Activated naive CD4-positive, alpha-beta T cell treated with anti-CD3 and anti-CD28 coated beads, Interleukin-2, amount 10 ng/mL, durations not matched to agents 7 days and 5 days (primary cell): ENCODE measurements at regions not wholly inside any gene's neighbourhood (a gene's known extent, or its start where the extent isn't known, plus 50 kb on each side); places are given as distances from the start of the nearest gene placed in this dataset.

ENCODE experiments used
- CTCF ChIA-PET: fragments of 350-600 bp; sonication (Branson Sonifier 250); formaldehyde crosslinking; loops from one replicate; lab custom pipeline; 2021; ENCODE audit warnings: antibody characterized with exemption; lab: Charles Lee
- DNase-seq: peaks from one replicate; pipeline ENCODE4 v3.0.0-alpha.2; 2020
- H3K27ac Mint-ChIP-seq: one replicate; pipeline ENCODE4 v1.8.0; 2021; ENCODE audit warnings: mild to moderate bottlenecking, moderate library complexity, mixed read lengths
- H3K27me3 Mint-ChIP-seq: one replicate; pipeline ENCODE4 v1.8.0; 2021; ENCODE audit warnings: mild to moderate bottlenecking, mixed read lengths
- H3K36me3 Mint-ChIP-seq: one replicate; pipeline ENCODE4 v1.8.0; 2021; ENCODE audit warnings: mixed read lengths
- H3K4me1 Mint-ChIP-seq: one replicate; pipeline ENCODE4 v1.8.0; 2021; ENCODE audit warnings: mixed read lengths
- H3K4me3 Mint-ChIP-seq: one replicate; pipeline ENCODE4 v1.8.0; 2021; ENCODE audit warnings: mild to moderate bottlenecking, moderate library complexity, mixed read lengths
- H3K9me3 Mint-ChIP-seq: one replicate; pipeline ENCODE4 v1.8.0; 2021; ENCODE audit warnings: mixed read lengths

DNA sequence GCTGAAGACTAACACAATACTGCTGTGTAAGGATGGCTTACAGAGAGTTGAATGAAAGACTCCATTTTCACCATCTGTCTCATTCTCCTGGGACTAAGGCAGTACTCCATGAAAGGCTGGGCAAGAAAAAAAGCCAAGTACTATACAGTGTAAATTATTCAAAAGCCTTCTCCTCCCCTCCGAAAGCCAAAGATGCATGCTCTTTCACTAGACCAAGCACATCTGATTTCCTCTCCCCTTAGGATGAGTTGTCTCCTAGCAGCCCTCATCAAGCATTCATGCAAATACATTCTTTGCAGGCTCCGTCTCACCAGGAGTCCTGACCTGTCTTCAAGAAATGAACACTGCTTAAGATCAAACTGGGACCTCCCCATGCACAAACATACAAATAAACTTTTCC is 133.5 kb upstream of the THBS1 start:
- Mint-ChIP-seq H3K36me3 (no peaks in the 10 kb centered on the region), H3K4me3 (no peak overlapping the region), H3K9me3 (no peaks in the 10 kb centered on the region), H3K27ac (no peak overlapping the region), H3K27me3 (peaks cover 5% of the 10 kb centered on the region), H3K4me1 (no peaks in the 10 kb centered on the region)
- CTCF ChIA-PET = no interaction called here
- DNase-seq = no peak

DNA sequence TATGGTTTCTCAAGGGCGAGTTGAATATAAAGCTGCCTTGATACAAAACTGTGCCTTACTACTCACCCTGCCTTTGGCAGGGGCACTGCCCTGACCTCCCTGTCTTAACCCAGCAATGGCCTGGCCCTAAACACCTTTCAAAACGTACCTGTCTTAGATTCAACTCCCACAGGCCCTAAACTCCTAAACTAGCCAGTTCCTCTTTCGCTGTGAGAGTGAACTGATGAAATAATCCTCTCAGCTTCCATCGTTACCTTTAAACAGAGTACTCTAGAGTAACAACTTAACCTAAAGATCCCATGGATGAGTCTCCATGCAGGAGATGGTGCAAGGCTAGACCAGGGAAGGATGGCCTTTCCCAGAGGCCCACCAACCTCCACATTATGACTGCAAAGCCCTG is 133.0 kb upstream of the THBS1 start:
- Mint-ChIP-seq H3K4me1 (no peaks in the 10 kb centered on the region), H3K9me3 (no peaks in the 10 kb centered on the region), H3K36me3 (no peaks in the 10 kb centered on the region), H3K27ac (no peak overlapping the region), H3K4me3 (no peak overlapping the region), H3K27me3 (peaks cover 5% of the 10 kb centered on the region)
- no peak for DNase-seq
- CTCF ChIA-PET = no interaction called here

DNA sequence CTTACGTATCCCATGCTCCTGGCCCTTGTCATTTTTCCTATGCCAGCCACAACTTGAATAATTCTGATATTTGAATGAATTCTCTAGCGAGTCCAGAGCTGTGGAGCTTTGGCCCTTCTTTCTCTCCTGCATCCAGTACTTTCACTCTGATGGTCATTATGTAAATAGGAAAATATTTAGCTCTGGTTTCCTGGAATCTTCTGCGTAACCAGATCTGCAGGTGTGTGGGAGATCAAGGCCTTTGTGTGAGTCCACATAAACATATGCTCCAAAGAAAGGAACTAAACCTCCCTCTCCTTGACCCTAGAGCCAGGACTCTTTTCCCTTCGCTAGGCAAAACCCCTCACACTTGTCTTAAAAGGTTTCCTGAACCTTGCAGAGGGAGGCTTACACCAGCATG is 132.5 kb upstream of the THBS1 start:
- H3K4me1 Mint-ChIP-seq = no peaks in the 10 kb centered on the region
- no peaks in the 10 kb centered on the region for H3K9me3 Mint-ChIP-seq

DNA sequence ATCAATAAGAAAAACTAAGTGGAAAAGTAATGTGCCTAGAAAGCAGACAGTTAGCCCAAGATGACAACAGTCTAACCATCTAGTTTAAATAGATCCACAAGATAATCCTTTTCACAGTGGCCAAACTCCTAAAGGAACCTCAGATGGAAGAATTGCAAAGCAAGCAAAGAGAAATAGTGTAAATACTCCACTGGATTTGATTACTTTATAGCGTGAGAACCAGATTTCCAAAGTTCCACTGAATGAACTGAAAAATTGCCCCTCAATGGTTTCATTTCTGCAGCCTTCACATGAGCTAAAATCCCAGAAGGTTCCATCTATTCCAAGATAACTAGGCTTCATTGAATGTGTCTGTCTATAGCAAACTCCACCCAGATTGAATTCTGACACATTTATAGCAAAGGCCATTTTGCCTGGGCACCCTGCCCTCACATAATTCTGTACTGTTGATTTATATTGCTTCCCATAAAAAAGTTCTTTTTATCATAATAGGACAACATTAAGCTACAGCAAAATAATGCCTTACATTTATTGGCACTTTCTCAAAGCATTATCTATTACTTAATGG is 129.7 kb upstream of the THBS1 start:
- DNase-seq = no peak
- Mint-ChIP-seq H3K27me3 (peaks cover 5% of the 10 kb centered on the region), H3K36me3 (no peaks in the 10 kb centered on the region), H3K4me3 (no peak overlapping the region), H3K27ac (no peak overlapping the region), H3K9me3 (no peaks in the 10 kb centered on the region), H3K4me1 (no peaks in the 10 kb centered on the region)
- CTCF ChIA-PET = no interaction called here

More for the DNA sequence above, 132.5 kb upstream of the THBS1 start:
- H3K27ac Mint-ChIP-seq = no peak overlapping the region
- no peak for DNase-seq
- peaks cover 5% of the 10 kb centered on the region for H3K27me3 Mint-ChIP-seq
- no peaks in the 10 kb centered on the region for H3K36me3 Mint-ChIP-seq
- no peak overlapping the region for H3K4me3 Mint-ChIP-seq
- CTCF ChIA-PET = no interaction called here

DNA sequence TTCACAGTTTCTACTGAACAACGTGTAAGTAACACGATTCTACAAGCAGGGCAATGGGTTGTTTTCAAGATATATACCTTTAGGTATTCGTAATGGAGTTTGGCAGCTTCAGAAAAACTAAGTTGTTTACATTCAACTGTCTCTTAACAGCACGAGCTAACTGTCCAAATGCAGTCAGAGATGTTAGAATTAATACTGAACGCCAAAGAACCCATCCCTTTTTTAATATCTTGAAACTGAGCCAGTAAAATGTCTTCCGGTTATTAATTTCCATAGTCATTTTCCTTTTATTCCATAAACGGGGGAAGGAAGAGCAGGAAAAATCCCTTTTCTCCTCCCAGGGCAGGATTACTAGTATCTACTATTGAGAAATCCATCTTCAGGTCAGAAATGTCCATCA is 129.0 kb upstream of the THBS1 start:
- Mint-ChIP-seq H3K9me3 (no peaks in the 10 kb centered on the region), H3K27ac (no peak overlapping the region), H3K4me1 (no peaks in the 10 kb centered on the region), H3K27me3 (peaks cover 5% of the 10 kb centered on the region), H3K36me3 (no peaks in the 10 kb centered on the region), H3K4me3 (no peak overlapping the region)
- CTCF ChIA-PET = no interaction called here
- DNase-seq = no peak

DNA sequence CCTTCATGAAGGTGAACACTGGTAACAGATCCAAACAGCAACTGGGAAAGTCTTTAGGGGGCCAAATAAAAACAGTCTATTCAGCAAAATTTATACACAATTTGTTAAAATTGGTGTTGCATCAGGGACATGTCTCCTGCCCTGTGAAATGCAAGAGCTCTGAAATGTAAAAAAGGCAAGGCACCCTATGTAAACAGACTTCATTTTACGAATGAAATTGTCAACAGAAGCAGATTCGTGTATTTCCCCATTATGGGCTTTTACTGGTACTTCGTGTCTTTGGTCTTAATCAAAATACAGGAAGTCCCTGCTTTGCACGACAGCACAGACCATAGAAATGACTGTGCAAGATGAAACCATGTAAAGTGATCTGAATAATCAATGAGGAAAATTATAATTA is 127.3 kb upstream of the THBS1 start:
- DNase-seq = no peak
- H3K27me3 Mint-ChIP-seq = peaks cover 8% of the 10 kb centered on the region
- H3K4me1 Mint-ChIP-seq = no peaks in the 10 kb centered on the region
- no peak overlapping the region for H3K27ac Mint-ChIP-seq
- CTCF ChIA-PET = interaction anchor here (0.8 kb wide), 1 partner anchor 43 kb away, joined by 3 read pairs; no protein-coding TSS in a partner anchor
- no peak overlapping the region for H3K4me3 Mint-ChIP-seq
- no peaks in the 10 kb centered on the region for H3K9me3 Mint-ChIP-seq
- H3K36me3 Mint-ChIP-seq = no peaks in the 10 kb centered on the region

DNA sequence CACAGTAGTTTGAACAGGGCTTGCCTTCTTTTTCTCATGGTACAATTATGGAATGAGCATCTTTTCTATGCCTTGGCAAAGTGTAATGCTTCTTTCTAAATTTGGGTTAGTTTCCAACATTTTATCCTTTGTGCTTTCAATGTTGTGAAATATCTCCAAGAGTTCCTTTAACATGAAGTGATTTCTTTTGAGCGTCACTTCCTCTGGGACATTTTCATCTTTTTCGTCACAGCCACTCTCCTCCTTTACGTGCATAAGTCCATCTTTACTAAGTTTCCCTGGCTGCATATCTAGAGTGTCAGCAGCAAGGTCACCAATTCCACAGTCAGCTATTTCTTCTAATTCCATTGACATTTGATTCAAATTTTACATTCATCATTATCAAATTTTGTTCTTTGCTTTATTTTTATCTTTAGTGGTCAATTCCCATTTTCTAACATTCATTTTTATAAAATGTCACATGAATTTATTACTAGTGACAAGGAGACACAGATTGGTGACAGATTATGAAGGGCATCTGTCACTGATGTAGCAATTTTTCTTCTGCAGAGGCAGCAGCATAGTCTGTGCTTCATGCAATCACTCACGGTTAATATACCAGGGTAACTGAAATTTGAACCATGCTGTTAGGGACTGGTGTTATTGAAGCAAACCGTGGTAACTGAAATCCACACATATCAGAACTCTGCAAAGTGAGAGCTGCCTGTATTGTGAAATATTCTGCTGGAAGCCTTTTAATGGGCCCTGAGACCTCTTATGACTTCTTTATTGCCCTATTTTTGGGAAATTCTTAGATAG is 126.5 kb upstream of the THBS1 start:
- H3K36me3 Mint-ChIP-seq = no peaks in the 10 kb centered on the region
- no peak for DNase-seq
- H3K4me1 Mint-ChIP-seq = no peaks in the 10 kb centered on the region
- no peak overlapping the region for H3K4me3 Mint-ChIP-seq
- no peak overlapping the region for H3K27ac Mint-ChIP-seq
- peaks cover 8% of the 10 kb centered on the region for H3K27me3 Mint-ChIP-seq
- CTCF ChIA-PET = interaction anchor here (0.8 kb wide), 1 partner anchor 42 kb away, joined by 3 read pairs; no protein-coding TSS in a partner anchor
- no peaks in the 10 kb centered on the region for H3K9me3 Mint-ChIP-seq

DNA sequence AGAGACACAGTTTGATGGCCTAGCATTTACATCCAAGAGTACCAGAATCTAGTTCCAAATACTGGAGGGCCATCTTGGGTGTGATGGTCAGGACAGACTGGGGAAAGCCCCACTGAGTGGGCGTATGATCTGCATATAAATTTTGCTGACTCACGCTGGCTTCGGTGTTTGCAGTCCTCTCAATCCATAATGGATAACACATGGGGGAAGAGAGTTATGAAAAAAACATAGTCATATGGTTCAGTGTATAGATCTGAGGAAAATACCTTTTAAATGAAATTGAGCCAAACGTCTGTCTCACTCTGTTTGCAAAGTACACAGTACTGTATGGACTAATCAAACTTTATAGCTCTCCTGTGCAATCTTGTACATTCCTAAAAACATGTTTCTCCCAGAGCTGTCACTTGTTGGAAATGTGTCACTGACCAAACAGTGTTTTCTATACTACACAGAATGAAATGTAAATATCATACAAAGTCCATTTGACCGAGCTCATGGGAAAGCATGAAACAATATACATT is 125.3 kb upstream of the THBS1 start:
- Mint-ChIP-seq H3K27ac (no peak overlapping the region), H3K9me3 (no peaks in the 10 kb centered on the region), H3K4me1 (no peaks in the 10 kb centered on the region), H3K36me3 (no peaks in the 10 kb centered on the region), H3K4me3 (no peak overlapping the region), H3K27me3 (peaks cover 4% of the 10 kb centered on the region)
- CTCF ChIA-PET = no interaction called here
- DNase-seq = no peak

DNA sequence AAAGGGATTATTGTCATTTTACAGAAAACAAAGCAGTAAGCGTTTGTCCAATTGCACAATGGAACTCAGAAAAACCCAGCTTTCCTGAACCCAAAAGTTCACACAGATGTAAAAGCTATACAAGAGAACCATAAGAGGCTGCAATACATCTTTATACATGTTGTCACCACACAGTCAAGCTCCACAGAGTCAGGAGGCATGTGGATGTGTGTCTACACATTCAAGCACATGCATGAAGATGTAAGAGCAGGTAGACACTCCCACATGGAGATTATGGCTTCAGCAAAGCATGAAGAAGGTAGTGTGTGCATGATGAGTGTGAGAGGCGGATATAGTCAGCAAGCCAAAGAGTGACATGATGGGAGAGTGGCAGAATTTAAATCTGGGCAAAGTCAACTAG is 124.7 kb upstream of the THBS1 start:
- peaks cover 3% of the 10 kb centered on the region for H3K27me3 Mint-ChIP-seq
- no peaks in the 10 kb centered on the region for H3K36me3 Mint-ChIP-seq
- no peaks in the 10 kb centered on the region for H3K9me3 Mint-ChIP-seq
- no peaks in the 10 kb centered on the region for H3K4me1 Mint-ChIP-seq
- DNase-seq = no peak
- H3K4me3 Mint-ChIP-seq = no peak overlapping the region
- no peak overlapping the region for H3K27ac Mint-ChIP-seq
- CTCF ChIA-PET = no interaction called here

DNA sequence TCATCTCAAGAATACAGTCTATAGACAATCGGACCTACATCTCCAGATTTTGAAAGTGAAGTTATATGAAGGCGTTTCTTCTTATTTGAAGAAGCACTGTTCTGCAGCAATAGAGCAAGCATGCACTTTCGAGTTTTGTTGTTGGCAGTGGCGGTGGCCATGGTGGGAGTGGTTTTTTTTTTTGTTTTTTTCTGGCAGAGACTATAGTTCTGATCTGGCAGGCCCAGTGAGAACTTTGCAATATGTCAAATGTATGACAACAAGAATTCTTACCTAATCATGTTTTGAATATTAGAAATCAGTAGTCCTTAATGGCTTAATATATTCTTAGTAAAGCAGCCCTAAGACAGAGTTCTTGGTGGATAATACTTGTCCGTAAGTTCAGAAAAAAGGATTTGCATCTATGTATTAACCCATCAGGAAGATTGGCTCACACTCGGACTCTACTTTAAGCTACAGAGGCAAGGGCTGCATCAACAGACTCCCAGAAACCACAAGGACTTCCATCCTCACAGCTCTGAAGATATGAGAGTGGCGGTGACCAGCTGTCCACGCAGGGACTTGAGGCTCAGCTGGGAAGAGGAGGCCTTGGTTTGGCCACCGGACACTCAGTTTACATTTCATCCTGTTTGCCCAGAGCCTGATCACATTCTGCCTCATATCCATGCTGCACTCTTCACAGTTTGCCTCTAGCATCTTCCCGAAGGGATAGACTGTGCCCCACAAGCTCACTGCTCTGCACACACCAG is 124.1 kb upstream of the THBS1 start:
- Mint-ChIP-seq H3K4me3 (no peak overlapping the region), H3K9me3 (no peaks in the 10 kb centered on the region)

DNA sequence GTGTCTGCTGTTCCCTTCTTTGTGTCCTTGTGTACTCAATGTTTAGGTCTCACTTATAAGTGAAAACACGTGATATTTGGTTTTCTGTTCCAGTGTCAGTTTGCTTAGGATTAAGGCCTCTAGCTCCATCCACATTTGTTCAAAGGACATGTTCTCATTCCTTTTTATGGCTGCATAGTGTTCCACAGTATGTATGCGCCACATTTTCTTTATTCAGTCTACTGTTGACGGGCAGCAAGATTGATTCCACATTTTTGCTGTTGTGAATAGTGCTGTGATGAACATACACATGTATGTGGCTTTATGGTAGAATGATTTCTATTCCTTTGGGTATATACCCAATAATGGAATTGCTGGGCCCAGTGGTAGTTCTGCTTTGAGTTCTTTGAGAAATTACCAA is 122.7 kb upstream of the THBS1 start:
- CTCF ChIA-PET = no interaction called here
- H3K4me3 Mint-ChIP-seq = no peak overlapping the region

More for the DNA sequence above, 124.1 kb upstream of the THBS1 start:
- CTCF ChIA-PET = no interaction called here
- Mint-ChIP-seq H3K27ac (no peak overlapping the region), H3K4me1 (no peaks in the 10 kb centered on the region), H3K27me3 (peaks cover 3% of the 10 kb centered on the region), H3K36me3 (no peaks in the 10 kb centered on the region)
- no peak for DNase-seq

DNA sequence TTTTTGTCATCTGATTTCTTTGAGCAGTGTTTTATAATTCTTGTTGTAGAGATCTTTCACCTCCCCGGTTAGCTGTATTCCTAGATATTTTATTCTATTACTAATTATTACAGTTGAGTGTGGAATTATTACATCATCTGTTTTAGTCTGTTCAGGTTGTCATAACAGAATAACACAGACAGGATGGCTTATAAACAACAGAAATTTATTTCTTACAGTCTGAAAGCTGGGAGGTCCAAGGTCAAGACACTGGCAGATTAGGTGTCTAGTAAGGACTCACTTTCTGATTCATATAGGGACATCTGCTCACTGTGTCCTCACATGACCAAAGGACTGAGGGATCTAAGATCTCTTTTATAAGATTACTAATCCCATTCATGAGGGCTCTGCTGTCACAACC is 121.3 kb upstream of the THBS1 start:
- peaks cover 3% of the 10 kb centered on the region for H3K27me3 Mint-ChIP-seq
- no peak overlapping the region for H3K27ac Mint-ChIP-seq
- DNase-seq = no peak
- H3K4me3 Mint-ChIP-seq = no peak overlapping the region
- CTCF ChIA-PET = no interaction called here
- H3K9me3 Mint-ChIP-seq = no peaks in the 10 kb centered on the region
- H3K4me1 Mint-ChIP-seq = no peaks in the 10 kb centered on the region
- no peaks in the 10 kb centered on the region for H3K36me3 Mint-ChIP-seq

More for the DNA sequence above, 122.7 kb upstream of the THBS1 start:
- H3K9me3 Mint-ChIP-seq = no peaks in the 10 kb centered on the region
- no peak for DNase-seq
- no peak overlapping the region for H3K27ac Mint-ChIP-seq
- H3K36me3 Mint-ChIP-seq = no peaks in the 10 kb centered on the region
- peaks cover 3% of the 10 kb centered on the region for H3K27me3 Mint-ChIP-seq
- no peaks in the 10 kb centered on the region for H3K4me1 Mint-ChIP-seq

DNA sequence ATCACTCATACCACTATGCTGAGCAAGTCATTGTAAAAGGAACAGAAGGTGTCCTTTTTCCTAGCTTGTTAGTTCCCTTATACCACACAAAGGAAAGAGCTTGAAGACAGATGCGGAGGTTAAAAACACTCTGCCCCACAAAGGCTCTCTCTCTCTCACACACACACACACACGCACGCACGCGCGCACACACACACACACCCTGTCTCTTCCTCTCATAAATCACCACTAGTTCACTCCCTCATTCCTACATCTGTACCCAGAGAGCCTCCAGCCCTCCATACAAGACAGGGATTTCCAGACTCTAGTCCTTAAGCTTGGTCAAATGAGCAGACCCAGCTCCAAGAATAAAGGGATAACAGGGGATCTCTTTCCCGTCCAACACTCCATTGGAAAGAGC is 120.1 kb upstream of the THBS1 start:
- no peak overlapping the region for H3K4me3 Mint-ChIP-seq
- CTCF ChIA-PET = no interaction called here

DNA sequence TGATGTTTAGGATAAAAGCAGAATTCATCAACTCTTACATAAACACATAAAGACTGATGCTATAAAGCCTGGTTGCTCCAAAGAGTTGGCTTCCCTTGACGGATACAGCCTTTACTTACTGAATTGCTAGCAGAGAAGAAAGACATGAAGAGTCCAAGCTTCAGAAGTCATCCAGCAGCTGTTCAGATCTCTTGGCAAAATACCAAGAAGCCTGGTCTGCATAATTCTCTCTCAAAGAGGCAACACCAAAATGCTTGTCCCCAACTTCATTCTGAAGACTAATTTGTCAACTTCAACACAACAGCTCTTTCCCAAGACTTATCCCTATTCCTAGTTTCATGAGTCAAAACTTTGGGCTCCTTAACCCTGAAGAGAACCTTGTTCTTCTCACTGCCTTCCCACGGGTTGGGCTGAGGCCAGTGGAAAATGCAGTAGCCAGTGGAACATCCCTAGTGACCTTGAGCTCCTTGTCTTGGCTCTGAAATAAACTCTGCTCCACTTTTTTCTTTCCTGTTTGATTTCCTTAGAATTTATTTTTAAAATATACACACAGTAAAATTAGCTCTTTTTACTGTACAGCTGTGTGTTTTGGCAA is 119.2 kb upstream of the THBS1 start:
- CTCF ChIA-PET = interaction anchor here (0.6 to 1.2 kb wide), 2 partner anchors 57 to 295 kb away, joined by 3 to 4 read pairs; no protein-coding TSS in a partner anchor
- Mint-ChIP-seq H3K36me3 (no peaks in the 10 kb centered on the region), H3K9me3 (no peaks in the 10 kb centered on the region), H3K27me3 (peaks cover 3% of the 10 kb centered on the region), H3K27ac (no peak overlapping the region), H3K4me3 (no peak overlapping the region), H3K4me1 (no peaks in the 10 kb centered on the region)
- no peak for DNase-seq

More for the DNA sequence above, 120.1 kb upstream of the THBS1 start:
- no peak for DNase-seq
- no peaks in the 10 kb centered on the region for H3K4me1 Mint-ChIP-seq
- H3K36me3 Mint-ChIP-seq = no peaks in the 10 kb centered on the region
- H3K9me3 Mint-ChIP-seq = no peaks in the 10 kb centered on the region
- peaks cover 3% of the 10 kb centered on the region for H3K27me3 Mint-ChIP-seq
- no peak overlapping the region for H3K27ac Mint-ChIP-seq
